ENCODE measurements at regions not wholly inside any gene's neighbourhood (a gene's known extent, or its start where the extent isn't known, plus 50 kb on each side); places are given as distances from the start of the nearest gene placed in this dataset.
"Not testable (repeated sequence)": the region's sequence is repeated elsewhere in the genome, so short reads cannot be mapped to it uniquely, and the experiment has no call there.

DNA sequence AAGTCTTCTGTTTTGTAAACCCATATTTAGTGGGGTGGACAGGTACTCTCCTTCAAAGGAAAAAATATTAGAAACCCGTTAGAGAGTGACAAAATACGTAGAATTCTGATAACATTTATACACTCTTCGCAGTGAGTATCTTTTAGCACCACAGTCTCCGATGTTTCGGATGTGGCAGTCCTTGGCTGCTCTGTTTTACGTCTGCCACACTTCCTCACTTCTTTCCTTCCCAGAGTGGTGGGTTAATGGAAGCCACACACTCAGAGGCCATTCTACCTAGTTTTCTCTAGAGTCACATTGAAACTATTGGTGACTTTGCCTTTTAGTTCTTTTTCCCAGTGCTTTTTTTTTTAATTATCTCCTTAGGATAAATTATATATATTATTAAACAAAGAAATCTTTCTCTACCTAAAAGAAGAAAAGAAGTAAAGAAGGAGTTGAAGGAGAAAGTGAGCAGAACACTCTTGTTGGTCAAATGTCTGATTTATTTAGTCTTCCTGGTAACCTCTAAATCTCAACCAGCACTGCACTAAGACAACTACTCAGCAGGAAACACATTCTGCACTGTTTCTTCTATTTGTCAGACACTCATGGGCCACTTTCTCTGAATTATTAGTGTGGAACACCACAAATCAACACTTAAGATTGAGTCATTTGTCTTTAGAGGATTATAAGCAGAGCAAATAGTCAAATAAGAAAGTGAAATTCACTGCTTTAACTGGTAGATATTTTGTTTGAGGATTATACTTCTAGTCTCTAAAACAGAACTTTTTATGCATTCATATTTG, 451.3 kb upstream of the TMEFF2 start:
- no peak for DNase-seq

DNA sequence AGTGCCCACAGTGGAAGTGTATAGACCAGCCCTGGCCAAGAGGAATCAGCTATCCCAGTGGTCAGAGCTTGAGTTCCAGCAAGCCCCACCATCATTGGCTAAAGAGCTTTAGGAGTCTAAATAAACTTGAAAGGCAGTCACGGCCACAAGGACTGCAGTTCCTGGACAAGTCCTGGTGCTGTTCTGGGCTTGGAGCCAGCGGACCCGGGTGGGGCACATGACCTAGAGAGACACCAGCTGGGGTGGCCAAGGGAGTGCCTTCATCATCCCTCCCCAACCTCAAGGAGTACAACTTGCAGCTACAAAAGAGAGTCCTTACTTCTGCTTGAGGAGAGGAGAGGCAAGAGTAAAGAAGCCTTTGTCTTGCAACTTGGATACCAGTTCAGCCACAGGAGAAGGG, 439.8 kb upstream of the TMEFF2 start:
- no peak for DNase-seq

DNA sequence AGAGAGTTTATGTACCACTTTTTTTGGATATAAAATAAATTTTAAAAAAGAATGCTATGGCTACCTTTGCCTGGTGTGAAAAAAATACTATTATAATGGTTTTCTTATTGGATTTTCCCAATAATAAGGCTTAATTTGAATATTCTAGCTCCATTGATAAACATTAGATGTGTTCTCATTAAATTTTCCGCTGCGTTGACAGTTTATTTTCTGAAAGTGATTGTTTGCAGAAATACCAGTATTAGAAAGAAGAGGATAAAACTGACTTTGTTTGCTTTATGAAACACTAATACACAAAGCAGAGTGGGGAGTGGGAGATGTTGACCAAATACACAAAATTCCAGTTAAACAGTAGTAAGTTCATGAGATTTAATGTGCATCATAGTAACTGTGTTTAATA, 433.3 kb upstream of the TMEFF2 start:
- DNase-seq, result no peak

DNA sequence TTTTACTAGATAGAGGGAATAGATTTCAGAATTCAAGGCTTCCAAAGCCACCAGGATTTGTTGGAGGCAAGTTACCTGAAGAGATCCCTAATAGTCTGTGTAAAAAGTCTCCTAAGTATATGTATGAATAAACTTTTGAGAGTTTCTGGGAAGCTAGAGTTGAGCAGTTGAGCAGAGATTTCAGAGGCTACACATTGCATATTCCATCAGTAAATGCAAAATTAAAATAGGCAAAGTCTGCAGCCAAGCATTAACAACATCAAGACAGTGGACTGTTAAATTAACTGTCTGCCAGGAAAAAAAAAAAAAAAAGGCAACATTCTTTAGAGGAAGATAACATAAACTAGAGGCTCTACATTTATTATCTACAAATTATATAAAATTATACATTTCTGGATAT, 420.4 kb upstream of the TMEFF2 start:
- DNase-seq, result no peak

DNA sequence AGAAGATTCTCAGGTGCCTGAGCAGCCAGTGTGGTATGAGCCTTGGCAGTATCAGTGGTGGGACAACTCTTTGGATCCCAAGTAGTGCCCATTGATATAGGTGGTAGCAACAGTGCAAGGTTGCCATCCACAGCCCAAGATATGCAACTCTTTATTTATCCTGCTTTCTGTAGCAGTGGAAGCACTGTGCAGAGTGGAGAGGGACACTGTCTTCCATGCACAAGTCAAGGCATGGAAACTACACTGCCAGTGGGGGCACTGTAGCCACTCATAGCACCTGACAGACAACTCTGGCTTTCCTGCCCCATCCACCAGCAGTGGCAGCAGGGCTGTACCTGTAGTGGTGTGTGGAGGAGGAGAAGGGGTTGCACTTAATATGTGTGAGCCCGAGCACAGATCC, 409.6 kb upstream of the TMEFF2 start:
- DNase-seq, result no peak

DNA sequence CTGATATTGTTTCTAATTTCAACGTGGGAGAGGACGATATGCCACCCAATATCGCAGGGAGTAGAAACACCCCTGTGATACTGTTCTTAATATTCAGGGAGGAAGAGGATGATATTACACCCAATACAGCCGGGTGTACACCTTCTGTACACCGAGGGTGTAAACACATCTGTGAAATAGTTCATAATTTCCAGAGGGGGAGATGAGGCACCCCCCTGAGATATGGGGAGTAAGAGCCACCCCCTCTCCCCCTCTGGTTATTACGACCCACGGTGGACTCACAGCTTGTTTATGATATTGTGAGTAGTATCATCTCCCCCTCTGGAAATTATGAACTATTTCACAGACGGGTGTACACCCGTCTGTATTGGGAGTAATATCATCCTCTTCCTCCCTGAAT, 403.9 kb upstream of the TMEFF2 start:
- not testable (repeated sequence) for DNase-seq

DNA sequence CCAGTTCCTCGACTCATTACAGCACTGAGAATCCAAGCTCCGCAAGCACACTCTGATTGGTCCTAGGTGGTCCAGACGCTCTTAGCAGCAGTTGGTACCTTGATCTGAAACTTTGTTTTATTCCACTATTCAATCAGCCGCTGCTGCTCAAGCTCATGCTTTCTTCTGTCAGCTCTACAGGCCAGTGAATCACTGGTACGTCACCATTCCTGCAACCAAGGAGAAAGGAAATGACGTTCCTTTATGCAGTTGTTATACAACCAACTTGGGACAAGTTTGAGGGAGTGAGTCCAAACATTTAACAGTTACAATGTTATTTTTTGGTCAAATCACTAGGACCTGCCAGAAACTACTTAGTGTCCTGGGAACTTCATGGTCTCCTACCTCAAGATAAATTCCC, 398.8 kb upstream of the TMEFF2 start:
- DNase-seq, result no peak

DNA sequence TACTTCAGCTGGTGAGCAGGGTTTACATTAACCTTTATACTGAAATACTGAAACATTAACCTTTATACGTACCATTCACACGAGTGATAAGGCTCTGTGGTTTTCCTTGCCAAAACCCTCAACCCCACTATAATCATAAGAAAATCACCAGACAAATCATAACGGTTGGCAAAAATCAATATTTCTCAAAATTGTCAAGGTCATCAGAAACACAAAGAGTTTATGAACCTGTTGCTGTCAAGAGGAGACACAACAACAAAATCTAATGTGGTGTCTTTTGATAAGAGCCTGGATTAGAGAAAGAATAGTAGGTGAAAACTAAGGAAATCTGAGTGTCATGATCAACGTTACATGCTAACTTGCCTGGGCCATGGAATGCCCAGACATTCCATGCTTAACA, 396.9 kb upstream of the TMEFF2 start:
- DNase-seq, result no peak

DNA sequence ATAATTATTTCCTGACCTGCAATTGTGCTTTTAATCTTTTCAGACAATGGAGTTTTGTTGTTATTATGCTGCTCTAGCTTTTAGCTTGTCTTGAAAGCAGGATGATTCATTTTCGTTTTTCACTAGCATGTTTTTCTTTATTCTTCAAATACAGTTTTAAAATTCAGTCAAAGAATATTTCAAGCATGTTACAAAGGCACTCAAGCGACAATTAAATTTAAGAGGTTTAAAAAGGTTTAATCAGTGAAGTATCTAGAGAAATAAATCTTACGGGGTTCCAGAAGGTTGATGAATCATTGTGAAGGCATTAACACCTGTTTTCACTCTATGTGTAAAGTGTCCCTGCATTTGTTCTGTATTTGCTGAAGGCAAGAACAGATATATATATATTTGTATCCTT, 390.7 kb upstream of the TMEFF2 start:
- DNase-seq, result no peak

DNA sequence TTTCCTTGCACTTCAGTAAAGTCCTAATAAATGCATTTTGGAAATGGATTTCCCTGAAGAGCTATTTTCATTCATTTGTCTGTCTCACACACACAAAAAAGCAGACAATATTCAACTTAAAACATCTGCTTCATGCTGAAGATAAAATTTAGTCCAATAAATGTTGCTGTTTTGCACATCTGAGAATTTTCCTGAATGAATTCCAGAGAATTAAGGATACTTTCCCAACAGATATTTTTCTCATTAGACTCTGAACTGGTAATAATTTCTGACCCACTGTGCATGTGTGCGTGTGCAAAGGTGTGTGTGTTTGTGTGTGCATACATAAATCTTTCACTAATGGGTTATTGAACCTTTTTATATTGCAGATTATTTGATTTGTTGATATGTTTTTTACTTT, 390.2 kb upstream of the TMEFF2 start:
- DNase-seq, result no peak

DNA sequence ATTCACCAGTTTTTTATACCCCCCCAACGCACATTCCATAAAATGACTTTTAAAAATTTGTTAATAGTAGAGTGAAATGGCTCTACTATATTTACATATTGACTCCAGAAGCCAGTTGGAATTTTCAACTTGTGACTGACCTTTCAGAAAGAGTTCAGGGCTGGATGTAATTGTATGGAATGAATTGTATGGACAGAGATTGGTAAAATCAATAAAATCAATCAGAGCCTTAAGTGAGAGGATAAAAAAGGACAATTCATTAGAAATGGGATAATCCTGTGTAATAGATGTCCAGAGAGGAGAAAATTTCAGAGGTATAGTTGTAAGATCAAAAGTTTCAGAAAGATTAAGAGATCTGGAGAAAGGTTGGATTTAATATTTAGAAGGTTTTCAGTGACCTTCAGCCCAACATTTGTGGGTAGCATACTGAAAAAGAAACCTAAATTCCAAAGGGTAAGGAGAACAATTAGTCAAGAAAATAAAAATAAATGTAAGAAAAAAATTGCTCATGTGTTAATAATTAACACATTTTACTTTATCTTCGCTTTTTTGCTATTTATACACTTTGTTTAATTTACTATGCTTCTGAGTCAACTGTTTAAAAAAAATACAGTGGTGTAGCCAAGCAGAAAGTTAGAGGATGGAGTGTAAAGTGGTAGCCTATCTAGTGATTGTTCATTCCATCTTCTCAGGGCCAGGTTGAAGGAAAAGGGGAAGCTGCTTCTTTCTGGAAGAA, 385.4 kb upstream of the TMEFF2 start:
- no peak for DNase-seq

DNA sequence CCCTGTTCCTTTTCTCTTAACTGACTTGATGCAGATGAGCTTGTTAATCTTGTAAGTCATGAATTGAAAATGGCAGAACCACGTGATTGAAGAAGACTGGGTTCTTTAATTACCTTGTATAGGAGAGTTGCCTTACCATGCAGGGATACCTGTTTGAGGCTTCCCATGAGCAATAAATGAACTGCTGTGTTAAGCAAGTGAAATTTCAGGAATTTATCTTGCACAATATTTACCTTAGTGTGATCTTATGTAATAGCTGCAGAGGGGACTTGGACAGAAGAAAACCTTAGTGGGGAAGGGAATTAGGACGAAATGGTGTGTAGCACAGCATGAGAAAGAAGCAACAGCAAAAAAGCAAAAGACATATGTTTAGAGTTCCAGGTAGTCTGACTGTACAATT, 384.0 kb upstream of the TMEFF2 start:
- no peak for DNase-seq

DNA sequence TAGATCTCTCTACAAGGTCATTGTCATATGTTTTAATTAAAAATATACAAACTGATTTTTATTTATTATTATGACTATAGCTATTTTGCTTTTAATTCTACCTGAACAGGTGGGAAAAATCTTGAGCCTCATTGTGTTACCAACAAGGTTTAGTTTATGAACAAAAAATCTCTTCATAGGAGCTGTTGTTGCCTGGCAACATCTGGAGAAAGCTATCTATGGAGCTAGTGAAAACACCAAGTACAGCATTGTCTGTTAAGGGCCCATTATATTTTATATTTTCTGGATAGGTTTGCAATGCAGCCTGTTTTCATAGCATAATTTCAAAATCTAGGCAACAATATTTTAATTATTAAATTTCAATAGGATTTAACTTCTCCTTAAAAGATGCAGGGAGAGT, 383.0 kb upstream of the TMEFF2 start:
- DNase-seq, result no peak

DNA sequence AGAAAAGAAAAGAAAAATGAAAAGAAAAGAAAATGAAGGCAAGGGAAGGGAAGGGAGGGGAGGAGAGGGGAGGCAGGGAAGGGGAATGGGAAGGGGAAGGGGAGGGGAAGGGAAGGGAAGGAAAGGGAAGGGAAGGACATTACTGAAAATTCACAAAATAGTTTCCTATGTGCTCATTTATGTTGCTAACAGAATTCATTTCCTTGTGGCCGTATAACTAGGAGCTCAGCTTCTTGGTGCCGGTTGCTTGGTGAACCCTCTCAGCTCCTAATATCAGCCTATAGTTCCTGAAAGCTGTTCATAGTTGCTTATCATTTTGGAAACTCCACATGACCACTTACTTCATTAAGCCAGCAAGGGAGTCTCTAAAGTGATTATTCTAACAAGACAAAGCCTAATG, 379.8 kb upstream of the TMEFF2 start:
- DNase-seq, result no peak

DNA sequence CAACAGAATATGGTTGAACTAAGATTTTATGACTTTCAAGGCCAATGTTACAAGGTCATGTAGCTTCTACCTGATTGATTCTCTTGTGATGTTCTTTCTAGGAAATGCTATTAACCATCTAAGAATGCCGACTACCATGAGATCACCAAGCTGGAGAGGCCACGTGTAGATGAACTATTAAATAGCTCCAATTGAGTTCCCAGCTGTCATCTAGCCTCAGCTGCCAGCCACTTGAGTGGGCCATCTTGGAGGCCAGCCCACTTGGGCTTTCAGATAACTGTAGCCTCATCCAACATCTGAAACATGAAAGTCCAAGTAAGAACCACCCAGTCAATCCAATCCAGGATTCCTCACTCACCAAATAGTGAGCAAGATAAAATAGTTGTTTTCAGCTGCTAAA, 376.9 kb upstream of the TMEFF2 start:
- DNase-seq, result no peak

DNA sequence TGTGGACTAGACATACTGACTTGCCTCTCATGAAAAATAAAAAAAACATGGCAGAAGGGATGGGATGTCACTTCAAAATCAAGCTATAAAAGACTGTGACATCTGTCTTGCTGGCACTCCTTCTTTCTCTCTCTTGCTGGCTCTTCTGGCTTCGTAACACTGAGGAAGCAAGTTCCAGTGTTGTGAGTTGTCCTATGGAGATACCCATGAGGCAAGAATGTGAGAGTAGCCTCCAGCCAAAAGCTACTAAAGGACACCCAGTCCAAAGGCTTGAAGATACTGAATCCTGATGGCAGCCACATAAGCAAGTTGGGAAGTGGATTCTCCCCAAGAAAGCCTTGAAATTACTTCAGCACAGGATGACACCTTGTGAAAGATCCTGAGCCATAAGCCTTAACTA, 376.1 kb upstream of the TMEFF2 start:
- DNase-seq, result no peak

DNA sequence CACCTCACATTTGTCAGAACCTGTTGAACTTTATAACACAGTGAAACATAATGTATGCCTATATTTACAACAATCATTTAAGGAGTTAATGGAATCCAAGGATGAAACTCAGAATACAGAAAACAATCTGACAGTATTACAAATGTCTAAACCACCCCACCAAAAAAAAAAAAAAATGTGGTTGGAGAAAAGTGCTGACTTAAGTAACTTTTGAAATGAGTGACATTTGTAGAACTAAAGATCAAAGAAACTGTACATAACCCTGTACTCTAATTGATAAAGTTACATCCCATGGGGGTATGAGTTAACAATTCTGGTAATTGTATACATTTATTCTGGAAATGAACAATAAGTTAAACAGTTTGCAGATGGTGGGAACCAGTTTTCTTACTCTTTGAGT, 372.1 kb upstream of the TMEFF2 start:
- DNase-seq, result no peak

DNA sequence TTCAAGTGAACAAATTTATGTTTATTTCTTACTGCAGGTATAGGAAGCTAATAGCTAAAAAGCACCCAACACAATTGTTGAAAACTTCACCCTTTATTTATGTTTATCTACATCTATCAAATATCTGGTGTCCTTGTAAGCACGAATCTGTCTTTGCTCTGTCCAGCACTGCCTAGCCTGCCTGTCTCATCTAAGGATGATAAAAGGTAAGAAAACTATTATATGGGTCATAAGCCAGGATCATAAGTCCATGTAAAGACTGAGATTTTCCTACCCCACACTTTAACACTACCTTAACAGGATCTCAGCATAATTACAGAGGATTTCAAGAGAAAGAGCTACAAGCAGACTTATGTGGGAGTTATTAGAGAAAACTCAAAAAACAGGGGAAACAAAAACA, 365.6 kb upstream of the TMEFF2 start:
- DNase-seq, result no peak

DNA sequence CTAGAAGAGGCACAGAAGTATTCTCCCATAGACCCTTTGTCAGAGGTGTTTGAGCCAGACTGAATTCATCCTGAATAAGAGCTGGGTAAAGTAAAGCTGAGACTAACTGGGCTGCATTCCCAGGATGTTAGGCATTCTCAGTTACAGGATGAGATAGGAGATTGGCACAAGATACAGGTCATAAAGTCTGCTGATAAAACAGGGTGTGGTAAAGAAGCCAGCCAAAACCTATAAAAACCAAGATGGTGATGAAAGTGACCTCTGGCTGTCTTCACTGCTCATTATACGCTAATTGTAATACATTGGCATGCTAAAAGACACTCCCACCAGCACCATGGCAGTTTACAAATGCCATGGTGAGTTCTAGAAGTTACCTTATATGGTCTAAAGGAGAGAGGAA, 364.9 kb upstream of the TMEFF2 start:
- no peak for DNase-seq

DNA sequence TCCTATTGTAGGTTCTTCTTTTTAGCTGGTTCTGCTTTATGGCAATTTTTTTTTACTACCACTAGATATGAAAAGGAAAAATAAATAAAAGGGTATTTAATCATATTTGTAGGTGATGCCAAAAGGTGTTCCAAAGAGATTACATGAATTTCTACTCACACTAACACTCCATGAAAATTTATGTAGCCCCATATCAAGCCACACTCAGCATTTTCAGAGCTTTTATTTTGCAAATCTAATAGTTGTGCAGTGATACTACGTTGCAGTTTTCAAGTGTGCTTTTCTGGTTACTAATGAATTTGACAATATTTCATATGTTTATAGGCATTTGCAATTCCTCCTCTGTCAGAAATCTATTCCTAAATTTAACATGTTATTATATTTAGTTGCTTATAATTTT, 363.9 kb upstream of the TMEFF2 start:
- no peak for DNase-seq

DNA sequence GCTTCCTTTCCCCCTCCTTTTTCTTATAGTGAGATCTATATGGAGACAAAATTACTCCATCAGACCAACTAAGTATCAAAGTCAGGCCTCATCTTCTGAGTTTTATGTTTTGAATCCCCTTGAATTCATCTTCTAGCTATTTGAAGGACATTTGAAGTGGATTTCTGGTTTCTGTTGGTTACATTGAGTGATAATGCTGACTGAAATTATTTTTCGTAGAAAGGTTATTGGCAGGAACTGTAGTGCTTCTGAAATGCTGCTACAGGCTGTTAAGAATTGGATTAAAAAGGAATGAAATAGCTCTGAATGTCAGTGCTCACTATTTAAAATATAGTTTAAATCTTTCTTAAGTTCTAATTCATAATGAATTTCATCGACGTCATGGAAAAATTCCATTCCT, 361.0 kb upstream of the TMEFF2 start:
- no peak for DNase-seq

DNA sequence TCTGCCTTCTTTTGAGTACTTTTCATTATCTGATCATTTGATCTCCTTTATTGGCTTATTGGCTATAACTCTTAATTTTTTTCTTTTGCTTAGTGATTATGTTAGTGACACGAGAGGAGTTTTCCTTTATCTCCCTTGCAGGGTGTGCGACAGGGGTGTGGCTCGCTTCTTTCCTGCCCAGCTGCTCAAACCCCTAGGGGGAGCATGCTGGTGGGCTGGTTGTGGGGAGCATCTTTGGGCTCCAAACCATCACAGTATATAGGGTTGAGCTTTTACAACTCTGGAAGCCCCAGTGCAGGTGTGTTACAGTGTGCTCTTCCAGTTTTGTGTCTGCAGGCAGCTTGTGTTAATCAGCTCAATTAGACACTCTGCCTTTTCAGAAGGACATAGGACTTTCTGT, 357.0 kb upstream of the TMEFF2 start:
- no peak for DNase-seq

DNA sequence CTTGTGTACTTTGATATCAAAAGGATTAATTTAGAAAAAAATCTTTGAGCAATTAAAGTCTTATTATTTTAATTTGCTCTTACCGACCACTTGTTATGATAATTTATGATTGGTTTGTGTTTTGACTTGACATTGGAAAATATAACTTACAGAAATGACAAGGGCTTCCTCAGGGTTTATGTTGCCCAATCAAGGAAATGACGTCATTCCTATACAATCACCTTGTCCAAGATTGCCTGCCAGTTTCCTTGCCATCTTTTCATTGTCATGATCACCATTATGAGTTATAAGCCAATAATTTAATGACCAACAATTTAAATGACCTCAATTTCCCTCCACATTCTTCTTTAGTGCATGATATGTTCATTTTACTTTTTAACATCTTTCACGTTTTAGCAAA, 351.8 kb upstream of the TMEFF2 start:
- no peak for DNase-seq

DNA sequence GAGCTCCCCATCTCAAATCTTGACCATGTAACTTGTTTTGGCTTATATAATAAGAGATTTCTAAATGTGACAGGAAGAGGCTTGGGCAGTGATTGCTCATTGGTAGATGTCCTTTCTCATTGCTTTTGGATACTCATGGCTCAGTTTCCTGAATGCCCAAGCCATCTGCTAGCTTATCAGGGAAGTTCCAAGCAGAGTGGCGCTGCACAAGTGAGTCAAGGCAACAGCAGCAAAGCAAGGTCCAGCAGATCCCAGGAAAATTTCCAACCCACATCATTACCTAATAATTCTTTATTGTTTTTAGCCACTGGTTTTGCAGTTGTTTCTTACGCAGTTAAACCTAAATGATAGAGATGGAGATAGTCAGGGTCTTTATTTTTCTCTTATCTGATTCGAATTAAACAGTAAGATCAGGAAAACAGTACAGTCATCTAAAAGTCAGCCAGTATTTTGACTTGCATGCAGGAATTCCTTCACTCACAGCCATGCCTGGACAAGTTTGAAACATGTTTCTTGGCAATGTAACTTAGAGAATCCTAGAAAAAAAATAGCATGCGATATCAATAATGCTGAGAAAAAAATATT, 349.7 kb upstream of the TMEFF2 start:
- no peak for DNase-seq

Data from renal pelvis (tissue), 1 donor.